HAP-1 (cell line): ENCODE measurements at regions not wholly inside any gene's neighbourhood (a gene's known extent, or its start where the extent isn't known, plus 50 kb on each side); places are given as distances from the start of the nearest gene placed in this dataset.

Source experiments
- DNase-seq, 2 experiments: peaks; one replicate each; pipeline ENCODE4 v3.0.0-alpha.2; 2016 to 2020; ENCODE audit warnings: low spot score in 2 of 2
- H3K27me3 ChIP-seq: fragments of 250-450 bp; sonication (Bioruptor Pico); 2 replicates; pipeline ENCODE4 v1.5.1; 2020; ENCODE audit warnings: low read depth, mild to moderate bottlenecking, moderate library complexity
- H3K36me3 ChIP-seq: fragments of 250-450 bp; sonication (Bioruptor Pico); replicated peaks from 2 replicates; pipeline ENCODE4 v1.5.1; 2020; ENCODE audit warnings: mild to moderate bottlenecking
- H3K4me1 ChIP-seq: fragments of 250-450 bp; sonication (Bioruptor Pico); 2 replicates; pipeline ENCODE4 v1.5.1; 2020; ENCODE audit warnings: mild to moderate bottlenecking
- H3K4me3 ChIP-seq: fragments of 250-450 bp; sonication (Bioruptor Pico); 2 replicates; pipeline ENCODE4 v1.5.1; 2020; ENCODE audit warnings: mild to moderate bottlenecking, moderate library complexity
- H3K9me3 ChIP-seq: fragments of 250-450 bp; sonication (Bioruptor Pico); 2 replicates; pipeline ENCODE4 v1.5.1; 2020; ENCODE audit warnings: mild to moderate bottlenecking, moderate library complexity
- in situ Hi-C: fragments of 300-500 bp; cut with MboI; formaldehyde crosslinking; loops from 3 replicates; pipeline ENCODE4 v1.14.3; 2020; ENCODE audit warnings: low sequenced_read_pairs, inconsistent platforms, mixed read lengths

DNA sequence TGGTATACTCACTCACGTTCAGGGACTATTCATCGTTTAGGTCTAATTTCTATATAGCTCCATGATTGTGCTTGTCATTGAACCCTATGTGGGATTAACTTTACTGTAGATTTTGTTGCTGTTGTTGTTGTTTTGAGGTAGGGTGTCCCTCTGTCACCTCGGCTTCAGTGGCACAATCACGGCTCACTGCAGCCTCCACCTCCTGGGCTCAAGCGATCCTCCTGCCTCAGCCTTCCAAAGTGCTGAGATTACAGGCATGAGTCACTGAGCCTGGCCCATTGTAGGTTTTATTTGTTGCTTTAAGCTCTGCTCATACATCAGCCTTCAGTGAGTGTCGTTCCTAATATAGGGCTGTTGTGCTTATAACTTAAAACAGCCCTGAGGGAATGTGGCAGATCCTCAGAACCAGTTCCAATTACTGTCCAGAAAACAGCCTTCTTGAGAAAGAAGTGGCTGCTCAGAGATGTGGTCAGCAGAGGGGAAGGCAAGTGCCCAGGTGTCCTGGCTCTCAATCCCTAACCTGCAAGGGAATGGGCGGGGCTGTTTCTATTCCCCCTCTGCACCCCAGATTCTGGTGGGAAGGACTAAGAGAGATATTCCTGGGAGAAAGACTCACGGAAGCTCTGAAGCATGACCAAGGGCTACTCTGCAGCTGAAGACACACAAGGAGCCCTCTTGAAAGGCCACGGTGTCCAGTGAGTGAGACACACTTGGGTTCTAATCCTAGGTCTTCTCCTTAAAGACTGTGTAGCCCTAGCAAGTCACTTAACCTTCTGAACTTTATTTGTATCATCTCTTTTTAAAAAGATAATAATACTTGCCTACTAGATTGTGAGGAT lies 79.6 kb upstream of the LCLAT1 start:
- in situ Hi-C loops, result no loop called here
- DNase-seq, result no peak
- H3K27me3 ChIP-seq, result no peaks in the 10 kb centered on the region
- no peak overlapping the region for H3K4me3 ChIP-seq
- H3K4me1 ChIP-seq, result no peaks in the 10 kb centered on the region
- H3K9me3 ChIP-seq, result no peaks in the 10 kb centered on the region
- H3K36me3 ChIP-seq, result no peaks in the 10 kb centered on the region

DNA sequence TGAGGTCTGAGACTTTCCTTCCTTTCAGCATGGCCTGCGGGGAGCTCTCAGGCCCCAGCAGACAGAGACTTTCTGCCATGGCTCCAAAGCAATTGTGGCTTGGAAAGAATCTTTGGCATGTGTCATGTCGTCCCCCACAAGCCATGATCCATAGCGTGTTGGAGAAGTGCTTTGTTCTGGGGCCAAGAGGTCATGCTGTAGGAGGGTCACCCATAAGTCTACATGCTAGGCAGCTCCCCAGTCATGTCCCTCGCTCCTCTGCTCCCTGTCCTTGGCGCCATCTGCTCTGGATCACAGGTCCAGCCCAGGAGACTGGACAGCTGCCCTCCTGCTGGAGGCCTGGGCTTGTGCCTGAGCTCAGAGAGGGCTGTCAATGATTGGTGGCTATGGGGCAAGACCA lies 78.8 kb upstream of the LCLAT1 start:
- H3K4me3 ChIP-seq, result no peak overlapping the region
- H3K4me1 ChIP-seq, result no peaks in the 10 kb centered on the region
- H3K9me3 ChIP-seq, result no peaks in the 10 kb centered on the region
- H3K27me3 ChIP-seq, result no peaks in the 10 kb centered on the region
- no peak for DNase-seq
- in situ Hi-C loops, result no loop called here
- no peaks in the 10 kb centered on the region for H3K36me3 ChIP-seq

DNA sequence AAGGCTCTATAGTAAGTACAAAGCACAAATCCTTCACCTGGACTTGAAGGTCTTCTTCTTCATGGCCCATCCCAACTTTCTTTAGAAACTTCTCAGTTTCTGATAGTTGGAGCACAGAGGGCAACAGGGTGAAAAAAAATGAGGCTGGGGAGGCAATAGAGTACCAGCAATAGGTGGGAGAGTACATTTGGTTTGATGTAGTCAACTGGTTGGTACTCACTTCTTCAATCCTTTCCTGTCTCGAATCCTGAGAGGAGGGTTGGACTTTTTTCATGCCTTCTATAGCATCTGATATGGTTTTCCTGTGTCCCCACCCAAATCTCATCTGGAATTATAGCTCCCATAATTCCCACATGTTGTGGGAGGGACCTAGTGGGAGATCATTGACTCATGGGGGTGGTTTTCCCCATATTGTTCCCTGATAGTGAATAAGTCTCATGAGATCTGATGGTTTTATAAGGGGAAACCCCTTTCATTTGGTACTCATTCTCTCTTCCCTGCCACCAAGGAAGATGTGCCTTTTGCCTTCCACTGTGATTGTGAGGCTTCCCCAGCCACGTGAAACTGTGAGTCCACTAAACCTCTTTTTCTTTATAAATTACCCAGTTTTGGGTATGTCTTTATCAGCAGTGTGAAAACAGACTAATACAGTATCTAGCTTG lies 75.9 kb upstream of the LCLAT1 start:
- peaks cover 3% of the 10 kb centered on the region; the same call in 1 of the 2 replicates for H3K4me1 ChIP-seq
- H3K27me3 ChIP-seq, result no peaks in the 10 kb centered on the region
- no peaks in the 10 kb centered on the region for H3K36me3 ChIP-seq
- no peaks in the 10 kb centered on the region for H3K9me3 ChIP-seq
- H3K4me3 ChIP-seq, result no peak overlapping the region
- no peak for DNase-seq
- in situ Hi-C loops, result no loop called here

DNA sequence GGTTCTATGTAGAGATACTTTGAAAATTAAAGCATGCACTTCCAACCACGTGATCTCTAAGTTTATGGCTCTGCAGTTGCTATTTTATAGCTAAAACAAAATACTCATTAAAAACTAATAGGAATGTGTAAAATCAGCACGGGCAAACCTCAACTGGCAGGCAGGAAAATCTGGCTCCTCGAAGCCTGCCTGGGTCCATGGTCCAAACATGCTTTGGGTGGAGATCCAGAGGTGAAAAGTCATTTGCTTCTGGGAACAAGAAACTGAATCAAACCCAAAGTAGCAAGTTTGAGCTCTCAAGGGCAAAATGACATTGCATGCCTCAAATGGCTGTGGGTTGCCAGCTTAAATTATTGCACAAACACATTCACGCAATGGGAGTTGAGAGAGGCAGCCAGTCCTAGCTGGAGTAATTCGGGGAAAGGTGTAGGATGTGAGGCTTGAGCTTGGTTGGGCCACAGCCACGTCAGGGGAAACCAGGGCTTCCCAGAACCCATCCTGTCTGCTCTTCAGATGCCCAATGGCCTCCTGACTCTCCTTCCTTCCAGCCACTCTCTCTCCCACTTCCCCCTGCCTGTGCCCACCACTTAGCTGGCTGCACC lies 75.2 kb upstream of the LCLAT1 start:
- no peaks in the 10 kb centered on the region for H3K27me3 ChIP-seq
- peaks cover 3% of the 10 kb centered on the region; the same call in 1 of the 2 replicates for H3K4me1 ChIP-seq
- no peaks in the 10 kb centered on the region for H3K36me3 ChIP-seq
- in situ Hi-C loops, result no loop called here
- H3K4me3 ChIP-seq, result no peak overlapping the region
- H3K9me3 ChIP-seq, result no peaks in the 10 kb centered on the region
- DNase-seq, result no peak

DNA sequence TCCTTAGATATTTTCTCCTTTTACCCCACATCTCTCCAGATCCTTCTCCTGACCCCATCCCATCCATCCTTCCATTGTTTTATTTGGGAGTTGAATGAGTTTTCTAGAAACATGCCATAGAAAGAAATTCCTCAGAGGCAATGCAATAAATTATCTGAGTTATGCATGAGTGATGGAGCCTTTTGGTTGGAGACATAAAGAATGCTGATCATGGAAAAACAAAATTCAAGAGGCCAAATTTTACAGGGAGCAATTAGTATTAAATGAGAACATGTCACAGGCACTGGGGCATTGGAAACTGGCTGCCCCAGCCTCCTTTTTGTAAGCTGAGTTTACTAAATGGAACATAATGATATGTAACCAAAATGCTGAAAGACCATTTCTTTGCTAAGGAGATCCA lies 74.2 kb upstream of the LCLAT1 start:
- DNase-seq, result no peak
- in situ Hi-C loops, result no loop called here
- Histone ChIP-seq H3K4me3 (no peak overlapping the region), H3K36me3 (no peaks in the 10 kb centered on the region), H3K27me3 (no peaks in the 10 kb centered on the region), H3K9me3 (no peaks in the 10 kb centered on the region), H3K4me1 (peaks cover 3% of the 10 kb centered on the region; the same call in 1 of the 2 replicates)

DNA sequence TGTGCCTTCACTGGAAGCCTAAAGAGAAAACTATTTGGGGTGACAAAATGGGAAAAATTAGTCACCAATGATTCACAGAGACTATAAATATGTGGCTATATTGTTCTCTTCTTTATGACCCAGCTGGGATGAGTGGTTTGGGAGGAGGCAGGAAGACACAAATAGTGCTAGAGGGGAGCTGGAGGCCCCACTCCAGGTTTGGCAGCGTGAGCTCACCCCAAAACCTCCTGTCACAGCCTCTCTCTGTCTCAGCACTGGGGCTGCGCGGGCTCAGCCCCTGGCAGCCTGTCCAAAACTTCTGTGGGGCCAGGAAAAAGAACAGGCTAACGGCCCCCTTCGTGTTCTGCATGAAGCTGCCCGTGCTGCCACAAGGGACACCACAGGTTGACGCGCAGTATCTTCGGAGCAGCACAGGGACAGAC lies 73.2 kb upstream of the LCLAT1 start:
- Histone ChIP-seq H3K27me3 (no peaks in the 10 kb centered on the region), H3K36me3 (no peaks in the 10 kb centered on the region), H3K9me3 (no peaks in the 10 kb centered on the region), H3K4me1 (peaks cover 3% of the 10 kb centered on the region; the same call in 1 of the 2 replicates), H3K4me3 (no peak overlapping the region)
- in situ Hi-C loops, result no loop called here
- DNase-seq, result peak in 1 of 2 experiments; percentile 22

DNA sequence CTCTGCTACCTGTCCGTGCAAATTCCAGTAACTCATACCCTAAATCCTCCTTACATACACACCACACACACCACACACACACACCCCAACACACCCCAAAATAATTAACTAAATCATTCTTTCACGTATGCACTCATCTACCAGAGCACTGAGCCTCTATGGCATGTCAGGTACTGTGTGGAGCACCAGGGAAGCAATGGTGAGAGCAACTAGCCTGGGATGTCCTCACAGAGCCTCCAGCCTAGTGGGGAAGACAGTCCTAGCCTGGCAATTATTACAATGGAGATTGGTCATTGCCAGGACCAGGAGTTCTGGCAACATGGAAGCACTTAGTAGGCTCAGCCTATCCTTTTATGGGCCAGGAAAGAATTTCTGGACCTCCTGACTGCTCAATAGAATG lies 72.7 kb upstream of the LCLAT1 start:
- Histone ChIP-seq H3K4me3 (no peak overlapping the region), H3K27me3 (no peaks in the 10 kb centered on the region), H3K9me3 (no peaks in the 10 kb centered on the region), H3K4me1 (peaks cover 3% of the 10 kb centered on the region; the same call in 1 of the 2 replicates), H3K36me3 (no peaks in the 10 kb centered on the region)
- no peak for DNase-seq
- in situ Hi-C loops, result no loop called here

DNA sequence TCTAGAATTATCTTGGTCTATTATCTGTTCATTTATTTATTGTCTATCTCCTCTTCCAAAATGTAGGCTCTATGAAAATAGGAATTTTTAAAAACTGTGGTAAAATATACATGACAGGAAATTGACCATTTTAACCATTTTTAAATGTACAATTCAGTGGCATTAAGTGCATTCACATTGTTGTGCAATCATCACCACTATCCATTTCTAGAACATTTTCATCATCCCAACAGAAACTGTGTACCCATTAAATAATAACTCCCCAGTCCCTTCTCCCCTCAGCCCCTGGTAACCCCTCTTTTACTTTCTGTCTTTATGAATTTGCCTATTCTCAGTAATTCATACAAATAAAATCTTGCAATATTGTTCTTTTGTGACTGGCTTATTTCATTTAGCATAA lies 71.1 kb upstream of the LCLAT1 start:
- Histone ChIP-seq H3K27me3 (no peaks in the 10 kb centered on the region), H3K4me1 (peaks cover 3% of the 10 kb centered on the region; the same call in 1 of the 2 replicates), H3K9me3 (no peaks in the 10 kb centered on the region), H3K36me3 (no peaks in the 10 kb centered on the region), H3K4me3 (no peak overlapping the region)
- no peak for DNase-seq
- in situ Hi-C loops, result no loop called here

DNA sequence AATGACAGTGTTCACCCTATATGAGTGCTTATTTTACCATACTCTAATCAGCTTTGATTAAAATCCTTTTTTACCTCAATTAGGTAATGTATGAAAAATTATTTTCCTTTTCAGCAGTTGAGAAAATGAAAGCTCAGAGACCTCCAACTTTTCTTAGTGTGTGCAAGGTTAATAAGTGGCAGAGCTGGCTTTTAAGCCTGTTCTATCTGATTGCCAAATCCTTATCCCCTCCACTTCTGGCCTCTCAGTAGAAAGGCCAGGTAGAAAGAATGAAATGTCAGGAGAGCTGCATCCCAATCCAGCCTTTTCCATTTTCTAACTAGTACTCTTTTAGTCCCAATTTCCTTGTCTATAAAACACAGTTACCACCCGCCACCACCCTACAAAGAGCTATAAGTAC lies 67.6 kb upstream of the LCLAT1 start:
- no peak overlapping the region for H3K4me3 ChIP-seq
- DNase-seq, result no peak
- in situ Hi-C loops, result no loop called here
- H3K36me3 ChIP-seq, result no peaks in the 10 kb centered on the region
- H3K9me3 ChIP-seq, result no peaks in the 10 kb centered on the region
- no peaks in the 10 kb centered on the region for H3K4me1 ChIP-seq
- H3K27me3 ChIP-seq, result no peaks in the 10 kb centered on the region

DNA sequence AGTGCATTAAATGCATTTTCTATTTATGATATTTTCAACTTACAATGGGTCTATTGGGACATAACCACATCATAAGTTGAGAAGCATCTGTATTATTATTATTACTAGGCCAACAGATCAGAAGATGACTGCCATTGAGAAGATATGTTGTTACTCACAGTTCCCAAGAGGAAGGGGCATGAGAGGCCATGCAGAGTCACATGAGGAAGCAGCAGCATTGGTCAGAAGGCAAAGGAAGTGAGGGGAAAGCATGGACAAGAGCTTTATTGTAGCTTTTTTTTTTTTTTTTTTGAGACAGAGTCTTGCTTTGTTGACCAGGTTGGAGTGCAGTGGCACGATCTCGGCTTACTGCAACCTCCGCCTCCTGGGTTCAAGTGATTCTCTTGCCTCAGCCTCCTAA lies 66.2 kb upstream of the LCLAT1 start:
- no peaks in the 10 kb centered on the region for H3K27me3 ChIP-seq
- no peaks in the 10 kb centered on the region for H3K9me3 ChIP-seq
- H3K4me1 ChIP-seq, result no peaks in the 10 kb centered on the region
- no peak for DNase-seq
- no peaks in the 10 kb centered on the region for H3K36me3 ChIP-seq
- no peak overlapping the region for H3K4me3 ChIP-seq
- in situ Hi-C loops, result no loop called here

DNA sequence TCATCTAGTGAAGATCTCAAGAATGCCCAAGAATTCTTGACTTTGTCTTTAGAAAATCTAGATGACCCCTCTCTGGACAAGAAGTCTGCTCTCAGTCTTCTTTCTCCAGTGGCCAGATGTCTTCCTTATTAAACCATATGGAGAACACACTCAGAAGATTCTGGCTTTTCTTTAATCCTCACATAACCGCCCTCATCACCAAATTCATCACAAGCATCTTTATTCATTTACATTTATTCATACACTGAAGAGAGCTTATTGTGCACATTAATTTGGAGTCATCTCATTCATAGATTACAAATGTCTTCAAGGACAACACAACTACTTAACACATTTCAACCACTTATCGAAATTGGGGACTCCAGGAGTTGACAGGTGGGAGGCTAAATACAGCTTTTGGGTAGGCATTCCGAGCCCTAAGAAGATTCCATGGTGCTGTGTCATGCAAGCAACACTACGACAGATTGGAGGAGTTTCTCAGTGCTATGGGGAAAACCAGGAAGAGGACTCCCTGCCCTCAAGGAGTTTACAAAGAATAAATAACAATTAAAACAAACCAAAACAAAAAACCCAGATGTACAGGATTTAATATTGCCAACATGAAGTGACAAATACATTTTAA lies 64.8 kb upstream of the LCLAT1 start:
- no peaks in the 10 kb centered on the region for H3K36me3 ChIP-seq
- no peaks in the 10 kb centered on the region for H3K4me1 ChIP-seq
- no peak for DNase-seq
- in situ Hi-C loops, result no loop called here
- H3K4me3 ChIP-seq, result no peak overlapping the region
- H3K27me3 ChIP-seq, result no peaks in the 10 kb centered on the region
- no peaks in the 10 kb centered on the region for H3K9me3 ChIP-seq

DNA sequence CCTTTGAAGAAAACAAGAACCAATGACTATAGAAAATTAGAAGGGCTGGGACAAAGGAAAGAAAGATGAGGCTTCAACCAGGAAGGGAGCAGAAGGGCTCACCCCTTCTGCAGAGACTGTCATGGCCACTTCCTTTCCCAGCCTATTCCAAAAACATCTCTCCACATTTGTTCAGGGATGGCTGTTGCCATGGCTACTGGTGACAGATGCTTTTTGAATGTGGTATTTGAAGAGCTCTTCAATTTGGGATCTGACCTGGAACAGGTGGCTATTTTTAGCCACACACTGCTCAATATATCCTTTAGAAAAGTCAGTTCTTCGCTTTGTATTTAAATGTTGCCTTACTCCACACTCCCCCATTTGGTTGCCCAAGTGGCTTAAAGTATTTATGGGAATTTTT lies 64.1 kb upstream of the LCLAT1 start:
- H3K27me3 ChIP-seq, result no peaks in the 10 kb centered on the region
- no peaks in the 10 kb centered on the region for H3K36me3 ChIP-seq
- H3K4me3 ChIP-seq, result no peak overlapping the region
- in situ Hi-C loops, result no loop called here
- H3K4me1 ChIP-seq, result no peaks in the 10 kb centered on the region
- no peak for DNase-seq
- no peaks in the 10 kb centered on the region for H3K9me3 ChIP-seq

DNA sequence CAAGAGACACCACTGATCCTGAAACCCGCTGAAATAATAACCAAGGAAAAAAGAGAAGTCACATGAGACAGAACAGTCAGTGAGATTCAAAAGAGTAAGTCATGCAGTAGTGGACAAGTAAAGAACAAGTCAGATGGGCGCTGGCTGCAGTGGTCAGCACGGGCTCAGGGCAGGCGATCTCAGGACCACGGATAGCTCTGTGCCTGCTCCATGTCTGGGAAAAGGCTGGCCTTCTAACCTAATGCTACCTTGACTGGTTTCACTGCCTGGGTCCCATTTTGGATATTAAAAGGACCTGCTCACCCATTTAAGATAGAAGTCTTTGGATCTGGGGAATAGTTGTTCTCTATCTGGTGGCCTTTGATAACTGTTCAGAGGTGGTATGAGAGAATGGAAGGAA lies 61.7 kb upstream of the LCLAT1 start:
- in situ Hi-C loops, result no loop called here
- no peak overlapping the region for H3K4me3 ChIP-seq
- H3K27me3 ChIP-seq, result no peaks in the 10 kb centered on the region
- DNase-seq, result peak in 1 of 2 experiments; percentile 45
- H3K36me3 ChIP-seq, result no peaks in the 10 kb centered on the region
- H3K9me3 ChIP-seq, result no peaks in the 10 kb centered on the region
- no peaks in the 10 kb centered on the region for H3K4me1 ChIP-seq

DNA sequence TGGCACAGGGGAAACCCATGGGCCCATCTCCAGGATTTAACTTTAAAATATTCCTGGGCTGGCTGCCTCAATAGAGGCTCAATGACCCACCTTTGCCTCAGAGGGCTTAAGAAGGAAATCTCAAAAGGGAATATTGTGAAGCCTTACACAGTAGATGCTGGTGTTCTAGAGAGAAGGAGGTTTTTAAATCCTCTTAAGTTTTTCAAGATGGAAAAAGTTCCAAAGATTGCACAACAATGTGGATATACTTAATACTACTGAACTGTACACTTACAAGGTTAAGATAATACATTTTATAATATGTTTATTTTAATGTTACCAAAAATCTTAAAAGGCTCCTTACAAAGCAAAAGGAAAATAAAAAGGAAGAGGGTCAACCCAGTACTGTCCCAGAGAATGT lies 54.9 kb upstream of the LCLAT1 start:
- Histone ChIP-seq H3K36me3 (no peaks in the 10 kb centered on the region), H3K4me3 (no peak overlapping the region), H3K9me3 (no peaks in the 10 kb centered on the region), H3K4me1 (no peaks in the 10 kb centered on the region), H3K27me3 (no peaks in the 10 kb centered on the region)
- DNase-seq, result no peak
- in situ Hi-C loops, result no loop called here
